Neural cell (in vitro differentiated cells): ENCODE measurements at regions not wholly inside any gene's neighbourhood (a gene's known extent, or its start where the extent isn't known, plus 50 kb on each side); places are given as distances from the start of the nearest gene placed in this dataset.
"Not testable (repeated sequence)": the region's sequence is repeated elsewhere in the genome, so short reads cannot be mapped to it uniquely, and the experiment has no call there.

Source experiments
- H2AFZ ChIP-seq: fragments of 200-600, 300-800 bp; sonication (generic), shearing (Covaris generic); 2 replicates; pipeline ENCODE4 v1.6.0; 2014; ENCODE audit warnings: low read depth, mild to moderate bottlenecking, antibody characterized with exemption, low read length, moderate library complexity
- H3F3A ChIP-seq: fragments of 200-600 bp; shearing (Covaris generic); 2 replicates; pipeline ENCODE4 v1.6.1; 2016; ENCODE audit warnings: mild to moderate bottlenecking, moderate library complexity, mixed read lengths, antibody characterized with exemption, low read length; ENCODE audit not compliant: insufficient read depth, poor library complexity, severe bottlenecking
- H3K27ac ChIP-seq: fragments of 200-600, 300-800 bp; sonication (generic), shearing (Covaris generic); 2 replicates; pipeline ENCODE4 v1.5.1; 2014; ENCODE audit warnings: mild to moderate bottlenecking, low read length, moderate library complexity
- H3K27me3 ChIP-seq: fragments of 300-800, 200-600 bp; sonication (generic), shearing (Covaris generic); 2 replicates; pipeline ENCODE4 v1.6.0; 2014; ENCODE audit warnings: mild to moderate bottlenecking, low read depth, low read length, moderate library complexity; ENCODE audit not compliant: insufficient read depth
- H3K36me3 ChIP-seq: fragments of 300-800, 200-600 bp; sonication (generic), shearing (Covaris generic); 2 replicates; pipeline ENCODE4 v1.5.1; 2014; ENCODE audit warnings: mild to moderate bottlenecking, antibody characterized with exemption, low read length, moderate library complexity; ENCODE audit not compliant: insufficient read depth
- H3K4me2 ChIP-seq: fragments of 300-800, 200-600 bp; sonication (generic), shearing (Covaris generic); 2 replicates; pipeline ENCODE4 v1.6.0; 2014; ENCODE audit warnings: mild to moderate bottlenecking, low read length
- H3K4me3 ChIP-seq: fragments of 300-800, 200-600 bp; sonication (generic), shearing (Covaris generic); 2 replicates; pipeline ENCODE4 v1.5.1; 2014; ENCODE audit warnings: mild to moderate bottlenecking, low read length, moderate library complexity
- H3K79me2 ChIP-seq: fragments of 200-600 bp; shearing (Covaris generic); replicated peaks from 2 replicates; pipeline ENCODE4 v1.6.0; 2014; ENCODE audit warnings: mild to moderate bottlenecking, low read length, moderate library complexity; ENCODE audit not compliant: insufficient read depth
- H3K9ac ChIP-seq: fragments of 300-800, 200-600 bp; sonication (generic), shearing (Covaris generic); 2 replicates; pipeline ENCODE4 v1.6.1; 2016; ENCODE audit warnings: mild to moderate bottlenecking, low read length, mixed read lengths
- H3K9me2 ChIP-seq: fragments of 200-600 bp; shearing (Covaris generic); 2 replicates; pipeline ENCODE4 v1.6.1; 2016; ENCODE audit warnings: mild to moderate bottlenecking, low read length, mixed read lengths; ENCODE audit not compliant: insufficient read depth
- H3K9me3 ChIP-seq: fragments of 200-600, 300-800 bp; sonication (generic), shearing (Covaris generic); 2 replicates; pipeline ENCODE4 v1.6.1; 2016; ENCODE audit warnings: mild to moderate bottlenecking, mixed run types, low read length, moderate library complexity, mixed read lengths
- H4K20me1 ChIP-seq: fragments of 200-600 bp; shearing (Covaris generic); 2 replicates; pipeline ENCODE4 v1.6.1; 2016; ENCODE audit warnings: mild to moderate bottlenecking, mixed run types; ENCODE audit not compliant: insufficient read depth
- EP300 ChIP-seq: fragments of 450-650 bp; conservative IDR thresholded peaks from 2 replicates; pipeline ENCODE4 v1.6.1; 2014; ENCODE audit warnings: antibody characterized with exemption, mild to moderate bottlenecking, moderate library complexity; ENCODE audit not compliant: poor library complexity, severe bottlenecking
- EZH2 ChIP-seq: fragments of 200-600, 300-800 bp; shearing (Covaris generic), sonication (generic); IDR thresholded peaks from 2 replicates; pipeline ENCODE4 v1.6.1; 2014; ENCODE audit warnings: antibody characterized with exemption, low read length, borderline replicate concordance, mild to moderate bottlenecking; ENCODE audit not compliant: insufficient read depth, poor library complexity, severe bottlenecking
- MXI1 ChIP-seq: fragments of 450-650 bp; conservative IDR thresholded peaks from 2 replicates; pipeline ENCODE4 v1.6.1; 2014; ENCODE audit warnings: antibody characterized with exemption, mild to moderate bottlenecking; ENCODE audit not compliant: poor library complexity, severe bottlenecking
- POLR2AphosphoS5 ChIP-seq: IDR thresholded peaks from 2 replicates; pipeline ENCODE4 v1.6.1; 2012
- RAD21 ChIP-seq: fragments of 450-650 bp; conservative IDR thresholded peaks from 2 replicates; pipeline ENCODE4 v1.6.1; 2014; ENCODE audit warnings: antibody characterized with exemption, mild to moderate bottlenecking, moderate library complexity
- SMC3 ChIP-seq: fragments of 450-650 bp; conservative IDR thresholded peaks from 2 replicates; pipeline ENCODE4 v1.6.1; 2014; ENCODE audit warnings: antibody characterized with exemption, mild to moderate bottlenecking, moderate library complexity; ENCODE audit not compliant: poor library complexity
- TAF1 ChIP-seq: IDR thresholded peaks from 2 replicates; pipeline ENCODE4 v1.6.1; 2012; ENCODE audit warnings: low read depth
- TF ChIP-seq, protein P1 (sequence below): IDR thresholded peaks from 2 replicates; pipeline ENCODE4 v1.6.1; 2012; ENCODE audit warnings: borderline replicate concordance
- TF ChIP-seq, protein P2 (sequence below): fragments of 450-650 bp; IDR thresholded peaks from 2 replicates; pipeline ENCODE4 v1.5.1; 2014; ENCODE audit warnings: antibody characterized with exemption, mild to moderate bottlenecking, moderate library complexity; ENCODE audit not compliant: poor library complexity, severe bottlenecking

DNA sequence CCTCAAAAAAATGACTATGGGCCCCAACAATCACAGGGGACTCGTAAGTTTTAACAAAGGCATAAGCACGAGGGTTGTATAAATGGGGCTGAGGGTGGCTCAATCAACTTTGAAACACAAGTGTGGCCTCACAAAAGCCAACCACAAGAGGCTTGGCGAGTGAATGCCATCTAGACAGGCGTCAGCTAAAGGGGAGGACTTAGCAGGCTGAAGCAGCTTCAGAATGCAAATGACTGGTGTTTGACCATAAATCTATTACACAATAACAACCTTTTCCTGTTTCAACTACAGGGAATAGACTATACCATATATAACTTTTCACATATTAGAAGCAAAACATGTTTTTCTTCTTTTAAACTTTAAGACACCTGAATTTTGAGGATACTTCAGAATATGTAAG is 777.9 kb downstream of the FSCB start:
- no peak overlapping the region for H2AFZ ChIP-seq

DNA sequence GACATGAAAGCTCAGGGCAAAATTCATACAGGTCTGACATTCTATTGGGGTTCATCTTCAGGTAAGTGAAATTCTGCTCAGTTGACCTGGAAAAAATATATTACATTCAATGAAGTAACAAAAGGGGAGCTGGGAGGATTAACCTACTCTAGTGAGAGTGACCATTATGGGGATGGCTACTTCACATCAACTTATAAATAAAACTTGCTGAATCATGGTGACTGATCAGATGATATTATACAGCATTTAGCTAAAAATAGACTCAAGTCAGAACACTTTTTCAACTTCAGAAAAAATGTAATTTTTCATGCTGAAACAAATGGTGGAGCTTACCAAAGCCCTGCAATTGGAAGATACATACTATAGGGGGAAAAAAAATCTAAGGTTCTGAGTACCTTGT is 800.2 kb downstream of the FSCB start:
- H3F3A ChIP-seq: no peaks in the 10 kb centered on the region
- no peaks in the 10 kb centered on the region for H4K20me1 ChIP-seq
- H3K27ac ChIP-seq: no peak overlapping the region
- H3K9me2 ChIP-seq: no peaks in the 10 kb centered on the region
- no peak overlapping the region for H3K4me3 ChIP-seq
- TF ChIP-seq, protein P1, sequence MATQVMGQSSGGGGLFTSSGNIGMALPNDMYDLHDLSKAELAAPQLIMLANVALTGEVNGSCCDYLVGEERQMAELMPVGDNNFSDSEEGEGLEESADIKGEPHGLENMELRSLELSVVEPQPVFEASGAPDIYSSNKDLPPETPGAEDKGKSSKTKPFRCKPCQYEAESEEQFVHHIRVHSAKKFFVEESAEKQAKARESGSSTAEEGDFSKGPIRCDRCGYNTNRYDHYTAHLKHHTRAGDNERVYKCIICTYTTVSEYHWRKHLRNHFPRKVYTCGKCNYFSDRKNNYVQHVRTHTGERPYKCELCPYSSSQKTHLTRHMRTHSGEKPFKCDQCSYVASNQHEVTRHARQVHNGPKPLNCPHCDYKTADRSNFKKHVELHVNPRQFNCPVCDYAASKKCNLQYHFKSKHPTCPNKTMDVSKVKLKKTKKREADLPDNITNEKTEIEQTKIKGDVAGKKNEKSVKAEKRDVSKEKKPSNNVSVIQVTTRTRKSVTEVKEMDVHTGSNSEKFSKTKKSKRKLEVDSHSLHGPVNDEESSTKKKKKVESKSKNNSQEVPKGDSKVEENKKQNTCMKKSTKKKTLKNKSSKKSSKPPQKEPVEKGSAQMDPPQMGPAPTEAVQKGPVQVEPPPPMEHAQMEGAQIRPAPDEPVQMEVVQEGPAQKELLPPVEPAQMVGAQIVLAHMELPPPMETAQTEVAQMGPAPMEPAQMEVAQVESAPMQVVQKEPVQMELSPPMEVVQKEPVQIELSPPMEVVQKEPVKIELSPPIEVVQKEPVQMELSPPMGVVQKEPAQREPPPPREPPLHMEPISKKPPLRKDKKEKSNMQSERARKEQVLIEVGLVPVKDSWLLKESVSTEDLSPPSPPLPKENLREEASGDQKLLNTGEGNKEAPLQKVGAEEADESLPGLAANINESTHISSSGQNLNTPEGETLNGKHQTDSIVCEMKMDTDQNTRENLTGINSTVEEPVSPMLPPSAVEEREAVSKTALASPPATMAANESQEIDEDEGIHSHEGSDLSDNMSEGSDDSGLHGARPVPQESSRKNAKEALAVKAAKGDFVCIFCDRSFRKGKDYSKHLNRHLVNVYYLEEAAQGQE: no peak
- TF ChIP-seq RAD21 (no peak), POLR2AphosphoS5 (no peak), MXI1 (no peak), TAF1 (no peak), EP300 (no peak), SMC3 (no peak), EZH2 (no peak)
- TF ChIP-seq, protein P2, sequence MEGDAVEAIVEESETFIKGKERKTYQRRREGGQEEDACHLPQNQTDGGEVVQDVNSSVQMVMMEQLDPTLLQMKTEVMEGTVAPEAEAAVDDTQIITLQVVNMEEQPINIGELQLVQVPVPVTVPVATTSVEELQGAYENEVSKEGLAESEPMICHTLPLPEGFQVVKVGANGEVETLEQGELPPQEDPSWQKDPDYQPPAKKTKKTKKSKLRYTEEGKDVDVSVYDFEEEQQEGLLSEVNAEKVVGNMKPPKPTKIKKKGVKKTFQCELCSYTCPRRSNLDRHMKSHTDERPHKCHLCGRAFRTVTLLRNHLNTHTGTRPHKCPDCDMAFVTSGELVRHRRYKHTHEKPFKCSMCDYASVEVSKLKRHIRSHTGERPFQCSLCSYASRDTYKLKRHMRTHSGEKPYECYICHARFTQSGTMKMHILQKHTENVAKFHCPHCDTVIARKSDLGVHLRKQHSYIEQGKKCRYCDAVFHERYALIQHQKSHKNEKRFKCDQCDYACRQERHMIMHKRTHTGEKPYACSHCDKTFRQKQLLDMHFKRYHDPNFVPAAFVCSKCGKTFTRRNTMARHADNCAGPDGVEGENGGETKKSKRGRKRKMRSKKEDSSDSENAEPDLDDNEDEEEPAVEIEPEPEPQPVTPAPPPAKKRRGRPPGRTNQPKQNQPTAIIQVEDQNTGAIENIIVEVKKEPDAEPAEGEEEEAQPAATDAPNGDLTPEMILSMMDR: no peak
- no peak overlapping the region for H3K9ac ChIP-seq
- H2AFZ ChIP-seq: no peak overlapping the region
- H3K4me2 ChIP-seq: no peak overlapping the region
- H3K79me2 ChIP-seq: no peaks in the 10 kb centered on the region
- no peaks in the 10 kb centered on the region for H3K27me3 ChIP-seq
- H3K36me3 ChIP-seq: no peaks in the 10 kb centered on the region
- no peaks in the 10 kb centered on the region for H3K9me3 ChIP-seq

More for the DNA sequence above, 777.9 kb downstream of the FSCB start:
- Histone ChIP-seq H3K27ac (no peak overlapping the region), H3K4me3 (no peak overlapping the region), H4K20me1 (no peaks in the 10 kb centered on the region), H3K9ac (no peak overlapping the region), H3K4me2 (no peak overlapping the region), H3K9me2 (no peaks in the 10 kb centered on the region), H3F3A (no peaks in the 10 kb centered on the region), H3K36me3 (no peaks in the 10 kb centered on the region), H3K79me2 (no peaks in the 10 kb centered on the region), H3K9me3 (no peaks in the 10 kb centered on the region), H3K27me3 (no peaks in the 10 kb centered on the region)
- TF ChIP-seq EP300: no peak
- TF ChIP-seq, protein P2: no peak
- TF ChIP-seq, protein P1: no peak
- no peak for TF ChIP-seq TAF1
- no peak for TF ChIP-seq POLR2AphosphoS5
- no peak for TF ChIP-seq RAD21
- TF ChIP-seq EZH2: no peak
- no peak for TF ChIP-seq MXI1
- TF ChIP-seq SMC3: no peak

DNA sequence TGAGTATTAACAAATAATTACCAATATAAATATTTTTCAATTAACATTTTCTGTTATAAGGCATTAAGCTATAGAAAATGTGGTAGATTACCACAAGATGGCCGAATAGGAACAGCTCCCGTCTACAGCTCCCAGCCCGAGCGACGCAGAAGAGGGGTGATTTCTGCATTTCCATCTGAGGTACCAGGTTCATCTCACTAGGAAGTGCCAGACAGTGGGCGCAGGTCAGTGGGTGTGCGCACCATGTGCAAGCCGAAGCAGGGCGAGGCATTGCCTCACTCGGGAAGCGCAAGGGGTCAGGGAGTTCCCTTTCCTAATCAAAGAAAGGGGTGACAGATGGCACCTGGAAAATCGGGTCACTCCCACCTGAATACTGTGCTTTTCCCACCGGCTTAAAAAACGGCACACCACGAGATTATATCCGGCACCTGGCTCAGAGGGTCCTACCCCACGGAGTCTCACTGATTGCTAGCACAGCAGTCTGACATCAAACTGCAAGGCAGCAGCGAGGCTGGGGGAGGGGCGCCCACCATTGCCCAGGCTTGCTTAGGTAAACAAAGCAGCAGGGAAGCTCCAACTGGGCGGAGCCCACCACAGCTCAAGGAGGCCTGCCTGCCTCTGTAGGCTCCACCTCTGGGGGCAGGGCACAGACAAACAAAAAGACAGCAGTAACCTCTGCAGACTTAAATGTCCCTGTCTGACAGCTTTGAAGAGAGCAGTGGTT is 808.4 kb downstream of the FSCB start:
- not testable (repeated sequence) for H3K27me3 ChIP-seq, H3K36me3 ChIP-seq, H3K79me2 ChIP-seq, H2AFZ ChIP-seq, H3K9me2 ChIP-seq, H3F3A ChIP-seq, H3K9me3 ChIP-seq, H3K4me3 ChIP-seq, H3K4me2 ChIP-seq, H3K27ac ChIP-seq, H3K9ac ChIP-seq, H4K20me1 ChIP-seq
